HCT116 (cell line): ENCODE measurements at regions not wholly inside any gene's neighbourhood (a gene's known extent, or its start where the extent isn't known, plus 50 kb on each side); places are given as distances from the start of the nearest gene placed in this dataset.
A peak's percentile ranks its signal among the peaks of the same experiment; 100 is the strongest.

Source experiments
- ATAC-seq: fragments of 200-7000 bp; cut with Tn5 transposase; 2 replicates; pipeline ENCODE4 v1.9.1; 2020; ENCODE audit warnings: mild to moderate bottlenecking, moderate library complexity
- BruUV-seq: library from RNA; stranded (reverse); fragments of 400-500 nt; replicated peaks from 2 replicates; lab custom pipeline; 2021; lab: Mats Ljungman, UMichigan
- CTCF ChIA-PET: fragments of 300-600 bp; sonication (Branson Sonifier 250); formaldehyde crosslinking; loops from one replicate; lab custom pipeline; 2021; ENCODE audit warnings: antibody characterized with exemption; lab: Charles Lee
- POLR2A ChIA-PET: fragments of 300-600, 350-600 bp; sonication (Branson Sonifier 250); formaldehyde crosslinking; loops from one replicate; lab custom pipeline; 2021; ENCODE audit warnings: antibody characterized with exemption; lab: Charles Lee
- RAD21 ChIA-PET, 2 experiments: fragments of 300-600 bp; sonication (Branson Sonifier 250); formaldehyde crosslinking; loops; one replicate each; lab custom pipeline; 2023; ENCODE audit warnings: low total read pairs in 2 of 2; ENCODE audit not compliant: uncharacterized antibody in 2 of 2, unreplicated experiment in 2 of 2, low non-redundant PET in 1 of 2; lab: Charles Lee
- DNase-seq: peaks from one replicate; pipeline ENCODE4 v3.0.0-alpha.2; 2010; ENCODE audit warnings: low read depth, low spot score
- H2AFZ ChIP-seq: fragments of 200-600 bp; shearing (Covaris generic), sonication (generic); 2 replicates; pipeline ENCODE4 v1.6.1; 2017; ENCODE audit warnings: low read depth, mixed run types, mixed read lengths, antibody characterized with exemption, low read length; ENCODE audit not compliant: poor library complexity, severe bottlenecking
- H3K27ac ChIP-seq: 2 replicates; pipeline ENCODE4 v1.5.1; 2012; ENCODE audit warnings: low read depth, low read length
- H3K27me3 ChIP-seq: fragments of 200-600 bp; sonication (generic); 2 replicates; pipeline ENCODE4 v1.6.1; 2016; ENCODE audit warnings: mixed run types, low read length, mixed read lengths; ENCODE audit not compliant: insufficient read depth
- H3K36me3 ChIP-seq, 2 experiments: fragments of 200-500 bp in 1 of 2; fragments of 200-600 bp in 1 of 2; sonication (Bioruptor generic) in 1 of 2; sonication (generic) in 1 of 2; 2 replicates each; pipeline versions ENCODE4 v1.5.1 to v1.6.1; 2014 to 2016; ENCODE audit warnings: low read length in 2 of 2, inconsistent platforms in 1 of 2, mixed read lengths in 1 of 2, mixed run types in 1 of 2; ENCODE audit not compliant: insufficient read depth in 2 of 2, control insufficient read depth in 1 of 2
- H3K4me1 ChIP-seq, 2 experiments: fragments of 200-600 bp in 1 of 2; sonication (generic) in 1 of 2; 2 replicates each; pipeline versions ENCODE4 v1.5.1 to v1.6.1; 2012 to 2017; ENCODE audit warnings: low read length in 2 of 2, inconsistent platforms in 1 of 2, mild to moderate bottlenecking in 1 of 2, mixed read lengths in 1 of 2, mixed run types in 1 of 2, moderate library complexity in 1 of 2; ENCODE audit not compliant: insufficient read depth in 2 of 2, control insufficient read depth in 1 of 2
- H3K4me2 ChIP-seq: fragments of 200-600 bp; sonication (generic); 2 replicates; pipeline ENCODE4 v1.6.1; 2017; ENCODE audit warnings: mixed run types, low read length, mixed read lengths
- H3K4me3 ChIP-seq, 2 experiments: fragments of 200-600 bp in 1 of 2; sonication (generic) in 1 of 2; replicated peaks in 1 of 2; 2 replicates each; pipeline ENCODE4 v1.5.1; 2011 to 2016; ENCODE audit warnings: low read length in 2 of 2, control low read depth in 1 of 2, low read depth in 1 of 2, mild to moderate bottlenecking in 1 of 2, mixed read lengths in 1 of 2, mixed run types in 1 of 2
- H3K79me2 ChIP-seq: fragments of 200-600 bp; sonication (generic); 2 replicates; pipeline ENCODE4 v1.6.1; 2017; ENCODE audit warnings: mild to moderate bottlenecking, mixed run types, low read length, moderate library complexity, mixed read lengths; ENCODE audit not compliant: insufficient read depth
- H3K9ac ChIP-seq: fragments of 200-600 bp; sonication (generic); 2 replicates; pipeline ENCODE4 v1.6.1; 2016; ENCODE audit warnings: low read length, mixed read lengths
- H3K9me2 ChIP-seq: fragments of 200-600 bp; sonication (generic), shearing (Covaris generic); 2 replicates; pipeline ENCODE4 v1.6.1; 2017; ENCODE audit warnings: mixed run types, mild to moderate bottlenecking, moderate library complexity; ENCODE audit not compliant: insufficient read depth
- H3K9me3 ChIP-seq, 2 experiments: fragments of 200-500 bp in 1 of 2; fragments of 200-600 bp in 1 of 2; sonication (Bioruptor generic) in 1 of 2; sonication (generic) in 1 of 2; 2 replicates each; pipeline ENCODE4 v1.6.1; 2014 to 2017; ENCODE audit warnings: low read length in 2 of 2, mixed read lengths in 2 of 2, inconsistent platforms in 1 of 2, low read depth in 1 of 2, mild to moderate bottlenecking in 1 of 2, mixed run types in 1 of 2, moderate library complexity in 1 of 2; ENCODE audit not compliant: control insufficient read depth in 1 of 2, insufficient read depth in 1 of 2
- H4K20me1 ChIP-seq: fragments of 200-600 bp; sonication (generic), shearing (Covaris generic); 2 replicates; pipeline ENCODE4 v1.6.1; 2017; ENCODE audit warnings: mixed run types, mild to moderate bottlenecking, moderate library complexity; ENCODE audit not compliant: insufficient read depth
- CBX3 ChIP-seq: IDR thresholded peaks from 2 replicates; pipeline ENCODE4 v1.6.1; 2012; ENCODE audit warnings: low read depth
- CEBPB ChIP-seq: IDR thresholded peaks from 2 replicates; pipeline ENCODE4 v1.6.1; 2012; ENCODE audit warnings: low read depth
- EGR1 ChIP-seq: IDR thresholded peaks from 2 replicates; pipeline ENCODE4 v1.6.1; 2012; ENCODE audit warnings: low read depth
- ELF1 ChIP-seq: IDR thresholded peaks from 2 replicates; pipeline ENCODE4 v1.6.1; 2012; ENCODE audit warnings: low read depth, borderline replicate concordance
- EZH2 ChIP-seq: fragments of 200-600 bp; sonication (generic); IDR thresholded peaks from 2 replicates; pipeline ENCODE4 v1.6.1; 2017; ENCODE audit warnings: antibody characterized with exemption, mixed run types
- EZH2phosphoT487 ChIP-seq: fragments of 200-600 bp; IDR thresholded peaks from 2 replicates; pipeline ENCODE4 v1.6.1; 2018; ENCODE audit warnings: antibody characterized with exemption, borderline replicate concordance
- FOSL1 ChIP-seq: IDR thresholded peaks from 2 replicates; pipeline ENCODE4 v1.6.1; 2012; ENCODE audit warnings: low read depth
- JUND ChIP-seq: IDR thresholded peaks from 2 replicates; pipeline ENCODE4 v1.6.1; 2012
- POLR2A ChIP-seq: IDR thresholded peaks from 2 replicates; pipeline ENCODE4 v1.7.0; 2011; ENCODE audit warnings: borderline replicate concordance; ENCODE audit not compliant: insufficient read depth, insufficient read length; ENCODE audit errors: extremely low read depth
- POLR2AphosphoS5 ChIP-seq: IDR thresholded peaks from 2 replicates; pipeline ENCODE4 v1.6.1; 2011; ENCODE audit warnings: mild to moderate bottlenecking, low read depth, low read length, moderate library complexity
- RAD21 ChIP-seq: IDR thresholded peaks from 2 replicates; pipeline ENCODE4 v1.6.1; 2012; ENCODE audit warnings: low read depth, mild to moderate bottlenecking
- SIN3A ChIP-seq: IDR thresholded peaks from 2 replicates; pipeline ENCODE4 v1.6.1; 2012; ENCODE audit warnings: low read depth
- SRF ChIP-seq: IDR thresholded peaks from 2 replicates; pipeline ENCODE4 v1.6.1; 2012; ENCODE audit warnings: low read depth
- TCF7L2 ChIP-seq: IDR thresholded peaks from 2 replicates; pipeline ENCODE4 v1.7.0; 2011; ENCODE audit warnings: borderline replicate concordance, inconsistent platforms; ENCODE audit not compliant: insufficient read depth, insufficient read length; ENCODE audit errors: extremely low read depth
- YY1 ChIP-seq: IDR thresholded peaks from 2 replicates; pipeline ENCODE4 v1.6.1; 2011; ENCODE audit warnings: low read length, low read depth, moderate library complexity, mild to moderate bottlenecking; ENCODE audit not compliant: insufficient replicate concordance; ENCODE audit errors: extremely low read depth
- ZNF274 ChIP-seq: fragments of 200-500 bp; sonication (Bioruptor generic); IDR thresholded peaks from 2 replicates; pipeline ENCODE4 v1.6.1; 2014; ENCODE audit warnings: mild to moderate bottlenecking, low read depth, low read length, inconsistent platforms
- intact Hi-C: fragments of 100-400 bp; cut with micrococcal nuclease; formaldehyde crosslinking; loops from 2 replicates; pipeline ENCODE4 v1.10.0; 2022
- TF ChIP-seq, protein P1 (sequence below): IDR thresholded peaks from 2 replicates; pipeline ENCODE4 v1.6.1; 2012; ENCODE audit warnings: low read depth
- TF ChIP-seq, protein P2 (sequence below), 3 experiments: fragments of 200-600 bp in 1 of 3; sonication (generic) in 1 of 3; IDR thresholded peaks in 2 of 3; conservative IDR thresholded peaks in 1 of 3; 2 replicates each; pipeline ENCODE4 v1.5.1; 2012 to 2017; ENCODE audit warnings: low read depth in 2 of 3, low read length in 2 of 3, antibody characterized with exemption in 1 of 3, borderline replicate concordance in 1 of 3, control low read depth in 1 of 3, mild to moderate bottlenecking in 1 of 3, mixed read lengths in 1 of 3, mixed run types in 1 of 3, moderate library complexity in 1 of 3; ENCODE audit not compliant: insufficient read depth in 1 of 3
- TF ChIP-seq, protein P3 (sequence below): IDR thresholded peaks from 2 replicates; pipeline ENCODE4 v1.6.1; 2012
- TF ChIP-seq, protein P4 (sequence below): IDR thresholded peaks from 2 replicates; pipeline ENCODE4 v1.6.1; 2011; ENCODE audit warnings: mild to moderate bottlenecking, low read length, moderate library complexity; ENCODE audit not compliant: insufficient replicate concordance; ENCODE audit errors: extremely low read depth

DNA sequence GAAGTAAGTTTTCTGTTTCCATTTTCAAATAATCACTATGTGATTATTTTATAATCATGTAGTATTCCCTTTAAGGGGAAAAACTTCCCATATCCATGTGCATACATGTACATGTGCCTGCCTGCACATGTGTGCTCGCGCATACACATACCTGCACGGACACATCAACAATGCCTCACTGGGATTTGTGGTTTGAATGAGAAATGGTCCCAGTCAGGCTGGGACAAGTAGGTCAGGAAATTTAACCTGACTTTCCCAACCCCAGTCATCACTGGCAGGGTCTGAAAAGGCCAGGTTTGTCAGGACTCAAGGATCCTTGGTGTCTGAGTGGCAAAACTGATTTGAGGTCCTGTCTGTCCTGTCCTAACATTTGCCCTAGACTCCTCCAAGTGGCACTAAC is 109.3 kb upstream of the MRPS22 start:
- H3K4me2 ChIP-seq: no peak overlapping the region
- ChIA-PET CTCF (no interaction called here), POLR2A (no interaction called here), RAD21 (no interaction called here)
- H2AFZ ChIP-seq: no peak overlapping the region
- DNase-seq: no peak
- TF ChIP-seq, protein P1, sequence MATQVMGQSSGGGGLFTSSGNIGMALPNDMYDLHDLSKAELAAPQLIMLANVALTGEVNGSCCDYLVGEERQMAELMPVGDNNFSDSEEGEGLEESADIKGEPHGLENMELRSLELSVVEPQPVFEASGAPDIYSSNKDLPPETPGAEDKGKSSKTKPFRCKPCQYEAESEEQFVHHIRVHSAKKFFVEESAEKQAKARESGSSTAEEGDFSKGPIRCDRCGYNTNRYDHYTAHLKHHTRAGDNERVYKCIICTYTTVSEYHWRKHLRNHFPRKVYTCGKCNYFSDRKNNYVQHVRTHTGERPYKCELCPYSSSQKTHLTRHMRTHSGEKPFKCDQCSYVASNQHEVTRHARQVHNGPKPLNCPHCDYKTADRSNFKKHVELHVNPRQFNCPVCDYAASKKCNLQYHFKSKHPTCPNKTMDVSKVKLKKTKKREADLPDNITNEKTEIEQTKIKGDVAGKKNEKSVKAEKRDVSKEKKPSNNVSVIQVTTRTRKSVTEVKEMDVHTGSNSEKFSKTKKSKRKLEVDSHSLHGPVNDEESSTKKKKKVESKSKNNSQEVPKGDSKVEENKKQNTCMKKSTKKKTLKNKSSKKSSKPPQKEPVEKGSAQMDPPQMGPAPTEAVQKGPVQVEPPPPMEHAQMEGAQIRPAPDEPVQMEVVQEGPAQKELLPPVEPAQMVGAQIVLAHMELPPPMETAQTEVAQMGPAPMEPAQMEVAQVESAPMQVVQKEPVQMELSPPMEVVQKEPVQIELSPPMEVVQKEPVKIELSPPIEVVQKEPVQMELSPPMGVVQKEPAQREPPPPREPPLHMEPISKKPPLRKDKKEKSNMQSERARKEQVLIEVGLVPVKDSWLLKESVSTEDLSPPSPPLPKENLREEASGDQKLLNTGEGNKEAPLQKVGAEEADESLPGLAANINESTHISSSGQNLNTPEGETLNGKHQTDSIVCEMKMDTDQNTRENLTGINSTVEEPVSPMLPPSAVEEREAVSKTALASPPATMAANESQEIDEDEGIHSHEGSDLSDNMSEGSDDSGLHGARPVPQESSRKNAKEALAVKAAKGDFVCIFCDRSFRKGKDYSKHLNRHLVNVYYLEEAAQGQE: no peak
- TF ChIP-seq SIN3A (no peak), CBX3 (no peak), EZH2phosphoT487 (no peak), CEBPB (no peak), POLR2A (no peak), EGR1 (no peak), JUND (no peak), TCF7L2 (no peak), YY1 (no peak), FOSL1 (no peak), EZH2 (no peak), RAD21 (no peak), SRF (no peak), ZNF274 (no peak), POLR2AphosphoS5 (no peak), ELF1 (no peak)
- TF ChIP-seq, protein P2, sequence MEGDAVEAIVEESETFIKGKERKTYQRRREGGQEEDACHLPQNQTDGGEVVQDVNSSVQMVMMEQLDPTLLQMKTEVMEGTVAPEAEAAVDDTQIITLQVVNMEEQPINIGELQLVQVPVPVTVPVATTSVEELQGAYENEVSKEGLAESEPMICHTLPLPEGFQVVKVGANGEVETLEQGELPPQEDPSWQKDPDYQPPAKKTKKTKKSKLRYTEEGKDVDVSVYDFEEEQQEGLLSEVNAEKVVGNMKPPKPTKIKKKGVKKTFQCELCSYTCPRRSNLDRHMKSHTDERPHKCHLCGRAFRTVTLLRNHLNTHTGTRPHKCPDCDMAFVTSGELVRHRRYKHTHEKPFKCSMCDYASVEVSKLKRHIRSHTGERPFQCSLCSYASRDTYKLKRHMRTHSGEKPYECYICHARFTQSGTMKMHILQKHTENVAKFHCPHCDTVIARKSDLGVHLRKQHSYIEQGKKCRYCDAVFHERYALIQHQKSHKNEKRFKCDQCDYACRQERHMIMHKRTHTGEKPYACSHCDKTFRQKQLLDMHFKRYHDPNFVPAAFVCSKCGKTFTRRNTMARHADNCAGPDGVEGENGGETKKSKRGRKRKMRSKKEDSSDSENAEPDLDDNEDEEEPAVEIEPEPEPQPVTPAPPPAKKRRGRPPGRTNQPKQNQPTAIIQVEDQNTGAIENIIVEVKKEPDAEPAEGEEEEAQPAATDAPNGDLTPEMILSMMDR (IDR thresholded peaks at IDR 0.05 in 2 of 3, conservative IDR thresholded peaks at IDR 0.05 in 1 of 3; ENCODE audit: borderline replicate concordance in 1 of 3, insufficient read depth in 1 of 3, low read depth in 2 of 3, low read length in 2 of 3): no peak
- TF ChIP-seq, protein P3, sequence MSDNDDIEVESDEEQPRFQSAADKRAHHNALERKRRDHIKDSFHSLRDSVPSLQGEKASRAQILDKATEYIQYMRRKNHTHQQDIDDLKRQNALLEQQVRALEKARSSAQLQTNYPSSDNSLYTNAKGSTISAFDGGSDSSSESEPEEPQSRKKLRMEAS: no peak
- TF ChIP-seq, protein P4, sequence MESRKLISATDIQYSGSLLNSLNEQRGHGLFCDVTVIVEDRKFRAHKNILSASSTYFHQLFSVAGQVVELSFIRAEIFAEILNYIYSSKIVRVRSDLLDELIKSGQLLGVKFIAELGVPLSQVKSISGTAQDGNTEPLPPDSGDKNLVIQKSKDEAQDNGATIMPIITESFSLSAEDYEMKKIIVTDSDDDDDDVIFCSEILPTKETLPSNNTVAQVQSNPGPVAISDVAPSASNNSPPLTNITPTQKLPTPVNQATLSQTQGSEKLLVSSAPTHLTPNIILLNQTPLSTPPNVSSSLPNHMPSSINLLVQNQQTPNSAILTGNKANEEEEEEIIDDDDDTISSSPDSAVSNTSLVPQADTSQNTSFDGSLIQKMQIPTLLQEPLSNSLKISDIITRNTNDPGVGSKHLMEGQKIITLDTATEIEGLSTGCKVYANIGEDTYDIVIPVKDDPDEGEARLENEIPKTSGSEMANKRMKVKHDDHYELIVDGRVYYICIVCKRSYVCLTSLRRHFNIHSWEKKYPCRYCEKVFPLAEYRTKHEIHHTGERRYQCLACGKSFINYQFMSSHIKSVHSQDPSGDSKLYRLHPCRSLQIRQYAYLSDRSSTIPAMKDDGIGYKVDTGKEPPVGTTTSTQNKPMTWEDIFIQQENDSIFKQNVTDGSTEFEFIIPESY: no peak
- H3K79me2 ChIP-seq: no peaks in the 10 kb centered on the region
- no peak overlapping the region for H3K9ac ChIP-seq
- no peaks in the 10 kb centered on the region for H3K27me3 ChIP-seq
- BruUV-seq: no TSS peak
- H3K27ac ChIP-seq: no peak overlapping the region
- no peaks in the 10 kb centered on the region for H3K36me3 ChIP-seq
- intact Hi-C loops: no loop called here
- H3K9me2 ChIP-seq: no peaks in the 10 kb centered on the region
- 0 out of 2 replicates have a peak, but pooled peaks have one; percentile 20 for ATAC-seq
- no peaks in the 10 kb centered on the region for H3K9me3 ChIP-seq
- no peak overlapping the region for H3K4me3 ChIP-seq
- no peaks in the 10 kb centered on the region; a peak in 1 of 4 replicates for H3K4me1 ChIP-seq
- no peaks in the 10 kb centered on the region for H4K20me1 ChIP-seq
